ENCODE measurements at regions not wholly inside any gene's neighbourhood (a gene's known extent, or its start where the extent isn't known, plus 50 kb on each side); places are given as distances from the start of the nearest gene placed in this dataset.

- 79 to 82% methylated on average over 2 of the region's 2 CpGs for WGBS, 2 donors
- TF ChIP-seq POLR2A (IDR thresholded peaks at IDR 0.05) = no peak
- no peak for TF ChIP-seq CTCF (IDR thresholded peaks at IDR 0.05)
- DNase-seq = no peak
- Histone ChIP-seq H3K4me3 (no peak overlapping the region), H3K27ac (no peak overlapping the region), H3K4me1 (no peaks in the 10 kb centered on the region), H3K9me3 (no peaks in the 10 kb centered on the region), H3K27me3 (no peaks in the 10 kb centered on the region), H3K36me3 (ENCODE audit: low read depth, missing control alignments) (no peaks in the 10 kb centered on the region)
- intact Hi-C loops (cut with DNase I; ENCODE audit: low total_unique reads) = no loop called here
Measured at GRCh38 chr7:85673876-85674275, 487.0 kb upstream of the SEMA3D start.

- no peak for TF ChIP-seq POLR2A (IDR thresholded peaks at IDR 0.05)
- TF ChIP-seq CTCF (IDR thresholded peaks at IDR 0.05) = no peak
- Histone ChIP-seq H3K27ac (no peak overlapping the region), H3K9me3 (no peaks in the 10 kb centered on the region), H3K27me3 (no peaks in the 10 kb centered on the region), H3K4me3 (no peak overlapping the region), H3K36me3 (ENCODE audit: low read depth, missing control alignments) (no peaks in the 10 kb centered on the region), H3K4me1 (no peaks in the 10 kb centered on the region)
- DNase-seq = no peak
- intact Hi-C loops (cut with DNase I; ENCODE audit: low total_unique reads) = no loop called here
- WGBS, 2 donors = 87 to 93% methylated on average over 3 of the region's 3 CpGs
Measured at GRCh38 chr7:85669225-85669624, 482.4 kb upstream of the SEMA3D start.

- no peaks in the 10 kb centered on the region for H3K27me3 ChIP-seq
- DNase-seq = no peak
- H3K9me3 ChIP-seq = no peaks in the 10 kb centered on the region
- H3K36me3 ChIP-seq (ENCODE audit: low read depth, missing control alignments) = no peaks in the 10 kb centered on the region
- H3K4me1 ChIP-seq = no peaks in the 10 kb centered on the region
- intact Hi-C loops (cut with DNase I; ENCODE audit: low total_unique reads) = no loop called here
- TF ChIP-seq CTCF (IDR thresholded peaks at IDR 0.05) (no peak), POLR2A (IDR thresholded peaks at IDR 0.05) (no peak)
- no peak overlapping the region for H3K27ac ChIP-seq
- no peak overlapping the region for H3K4me3 ChIP-seq
- 84 to 89% methylated on average over 2 of the region's 2 CpGs for WGBS, 2 donors
Measured at GRCh38 chr7:85664341-85664740, 477.5 kb upstream of the SEMA3D start.

GRCh38 chr7:85659364-85659763, 472.5 kb upstream of the SEMA3D start:
- H3K27me3 ChIP-seq = no peaks in the 10 kb centered on the region
- H3K9me3 ChIP-seq = no peaks in the 10 kb centered on the region
- H3K4me3 ChIP-seq = no peak overlapping the region
- no peak overlapping the region for H3K27ac ChIP-seq
- no peaks in the 10 kb centered on the region for H3K36me3 ChIP-seq (ENCODE audit: low read depth, missing control alignments)
- no peak for DNase-seq
- no peaks in the 10 kb centered on the region for H3K4me1 ChIP-seq
- TF ChIP-seq CTCF (IDR thresholded peaks at IDR 0.05) (no peak), POLR2A (IDR thresholded peaks at IDR 0.05) (no peak)
- intact Hi-C loops (cut with DNase I; ENCODE audit: low total_unique reads) = no loop called here

- no peak for TF ChIP-seq CTCF (IDR thresholded peaks at IDR 0.05)
- TF ChIP-seq POLR2A (IDR thresholded peaks at IDR 0.05) = no peak
- intact Hi-C loops (cut with DNase I; ENCODE audit: low total_unique reads) = no loop called here
- Histone ChIP-seq H3K27ac (no peak overlapping the region), H3K36me3 (ENCODE audit: low read depth, missing control alignments) (no peaks in the 10 kb centered on the region), H3K9me3 (no peaks in the 10 kb centered on the region), H3K4me3 (no peak overlapping the region), H3K4me1 (no peaks in the 10 kb centered on the region), H3K27me3 (no peaks in the 10 kb centered on the region)
- no peak for DNase-seq
- WGBS, 2 donors = 42 to 45% methylated on average over 5 of the region's 5 CpGs
Measured at GRCh38 chr7:85655252-85655651, 468.4 kb upstream of the SEMA3D start.
